Chondrocyte (in vitro differentiated cells): ENCODE measurements at regions not wholly inside any gene's neighbourhood (a gene's known extent, or its start where the extent isn't known, plus 50 kb on each side); places are given as distances from the start of the nearest gene placed in this dataset.
A peak's percentile ranks its signal among the peaks of the same experiment; 100 is the strongest.

Experiments used
- DNase-seq: peaks from one replicate; pipeline ENCODE4 v3.0.0; 2021; ENCODE audit warnings: mixed read lengths, low spot score
- H3K27ac Mint-ChIP-seq: one replicate; pipeline ENCODE4 v1.8.0; 2021; ENCODE audit warnings: mild to moderate bottlenecking, moderate library complexity, mixed read lengths; ENCODE audit not compliant: unreplicated experiment
- H3K27me3 Mint-ChIP-seq: 2 replicates; pipeline ENCODE4 v1.8.0; 2021; ENCODE audit warnings: low read depth, mixed read lengths
- H3K36me3 Mint-ChIP-seq: 2 replicates; pipeline ENCODE4 v1.8.0; 2021; ENCODE audit warnings: low read depth, mixed read lengths
- H3K4me1 Mint-ChIP-seq: 2 replicates; pipeline ENCODE4 v1.8.0; 2021; ENCODE audit warnings: low read depth, mild to moderate bottlenecking, mixed read lengths
- H3K4me3 Mint-ChIP-seq: one replicate; pipeline ENCODE4 v1.8.0; 2021; ENCODE audit warnings: mild to moderate bottlenecking, moderate library complexity, mixed read lengths; ENCODE audit not compliant: unreplicated experiment
- H3K9me3 Mint-ChIP-seq: 2 replicates; pipeline ENCODE4 v1.8.0; 2021; ENCODE audit warnings: low read depth, mixed read lengths
- CTCF ChIP-seq: fragments of 200-600 bp; sonication (generic); IDR thresholded peaks from 2 replicates; pipeline ENCODE4 v1.5.0; 2021; ENCODE audit warnings: antibody characterized with exemption, mild to moderate bottlenecking, moderate library complexity

DNA sequence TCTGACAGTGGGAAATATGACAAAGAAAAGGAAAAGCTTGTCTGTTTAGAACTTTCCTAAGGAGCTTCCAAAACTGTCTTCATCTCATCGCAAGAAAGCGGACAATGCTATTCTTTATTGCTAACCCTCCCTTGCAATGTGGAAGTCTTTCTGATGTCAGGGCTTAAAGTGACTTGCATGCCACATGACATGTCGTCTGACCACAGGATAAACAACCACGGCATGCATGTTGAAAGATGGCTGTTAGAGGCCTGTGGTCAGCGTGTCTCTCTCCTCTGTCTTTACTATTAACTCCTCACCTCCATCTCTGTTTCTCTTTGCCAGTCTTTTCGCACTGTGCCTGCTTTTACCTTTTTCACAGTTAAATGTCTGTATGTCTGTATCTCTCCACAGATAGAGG lies 389.8 kb downstream of the LNPK start:
- no peak overlapping the region for H3K4me3 Mint-ChIP-seq
- H3K4me1 Mint-ChIP-seq = peaks cover 5% of the 10 kb centered on the region
- DNase-seq = no peak
- H3K27ac Mint-ChIP-seq = no peak overlapping the region
- TF ChIP-seq CTCF = no peak
- no peaks in the 10 kb centered on the region for H3K36me3 Mint-ChIP-seq
- H3K27me3 Mint-ChIP-seq = peaks cover 1% of the 10 kb centered on the region
- H3K9me3 Mint-ChIP-seq = no peaks in the 10 kb centered on the region

GRCh38 chr2:175606010-175606841 lies 395.8 kb downstream of the LNPK start:
- TF ChIP-seq CTCF = no peak
- no peak for DNase-seq
- no peaks in the 10 kb centered on the region for H3K27me3 Mint-ChIP-seq
- H3K4me3 Mint-ChIP-seq = no peak overlapping the region
- H3K4me1 Mint-ChIP-seq = peaks cover 3% of the 10 kb centered on the region
- no peaks in the 10 kb centered on the region for H3K9me3 Mint-ChIP-seq
- H3K36me3 Mint-ChIP-seq = no peaks in the 10 kb centered on the region
- H3K27ac Mint-ChIP-seq = no peak overlapping the region

GRCh38 chr2:175605640-175606009 lies 396.4 kb downstream of the LNPK start:
- no peak for TF ChIP-seq CTCF
- no peaks in the 10 kb centered on the region for H3K9me3 Mint-ChIP-seq
- DNase-seq = no peak

DNA sequence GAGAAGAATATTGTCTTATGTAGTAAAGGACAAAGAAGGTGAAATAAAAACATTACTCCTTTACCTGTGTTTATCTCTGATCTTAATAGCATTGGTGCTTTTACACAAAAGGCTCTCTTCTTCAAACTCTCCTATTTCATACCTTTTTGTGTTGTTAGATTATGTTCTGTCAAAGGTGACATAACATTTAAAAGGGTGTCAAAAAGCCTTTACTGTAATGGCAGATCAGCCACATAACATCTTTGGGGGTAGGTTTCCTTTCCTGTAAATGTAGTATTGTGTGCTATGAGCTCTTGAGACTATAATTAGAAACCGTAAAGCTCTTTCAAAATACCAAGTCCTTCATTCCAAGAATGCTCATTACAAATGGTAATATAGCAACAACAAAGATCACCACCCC lies 400.1 kb downstream of the LNPK start:
- no peak overlapping the region for H3K27ac Mint-ChIP-seq
- H3K27me3 Mint-ChIP-seq = no peaks in the 10 kb centered on the region
- H3K4me3 Mint-ChIP-seq = no peak overlapping the region
- H3K9me3 Mint-ChIP-seq = no peaks in the 10 kb centered on the region
- TF ChIP-seq CTCF = no peak
- no peaks in the 10 kb centered on the region for H3K36me3 Mint-ChIP-seq
- H3K4me1 Mint-ChIP-seq = peaks cover 26% of the 10 kb centered on the region
- DNase-seq = no peak

More at GRCh38 chr2:175605640-175606009, 396.4 kb downstream of the LNPK start:
- Mint-ChIP-seq H3K27me3 (no peaks in the 10 kb centered on the region), H3K36me3 (no peaks in the 10 kb centered on the region), H3K4me3 (no peak overlapping the region), H3K4me1 (peaks cover 5% of the 10 kb centered on the region), H3K27ac (no peak overlapping the region)

DNA sequence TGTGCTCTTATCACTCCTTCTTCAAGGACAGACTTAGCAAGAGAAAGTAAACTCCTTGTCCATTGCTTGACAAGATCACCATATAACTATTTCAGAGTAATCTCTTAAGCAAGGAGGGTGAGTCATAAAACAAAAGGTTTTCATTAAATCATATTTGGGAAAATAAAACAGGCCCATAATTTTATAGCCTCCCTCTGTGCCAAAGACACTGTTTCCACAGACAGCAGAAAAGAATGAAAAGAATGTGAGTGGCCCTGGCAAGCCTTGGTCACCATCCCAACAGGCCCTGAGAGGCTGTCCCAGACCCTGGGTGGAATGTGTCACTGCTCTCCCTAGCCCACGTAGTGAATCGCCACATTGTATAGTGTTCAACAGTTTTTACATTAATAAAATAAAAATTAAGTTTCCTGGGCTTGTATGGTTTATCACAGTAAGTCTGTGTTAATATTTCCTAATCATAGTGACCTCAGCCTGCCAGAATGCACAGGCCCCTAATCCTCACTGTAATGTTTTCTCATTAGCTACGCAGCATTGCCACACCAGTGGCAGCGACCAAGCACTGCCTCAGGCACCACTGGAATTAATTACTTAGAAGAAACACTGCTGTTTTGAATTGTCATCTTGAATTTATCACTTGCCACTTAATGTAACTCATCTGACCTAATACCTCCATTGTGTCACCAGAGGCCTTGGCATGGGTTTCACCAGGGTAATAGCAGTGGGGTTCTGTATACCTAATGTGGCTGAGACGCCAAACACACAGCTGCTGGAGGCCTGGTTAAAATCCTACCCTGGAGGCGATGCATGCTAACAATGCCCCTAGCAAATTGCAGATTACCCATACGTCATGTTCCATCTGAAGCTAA lies 401.9 kb downstream of the LNPK start:
- no peaks in the 10 kb centered on the region for H3K27me3 Mint-ChIP-seq
- H3K4me3 Mint-ChIP-seq = no peak overlapping the region
- no peak for TF ChIP-seq CTCF
- H3K27ac Mint-ChIP-seq = peak overlapping the region; percentile 67
- DNase-seq = no peak
- no peaks in the 10 kb centered on the region for H3K9me3 Mint-ChIP-seq
- no peaks in the 10 kb centered on the region for H3K36me3 Mint-ChIP-seq
- H3K4me1 Mint-ChIP-seq = peaks cover 26% of the 10 kb centered on the region
